Colonic mucosa (tissue), 4 donors: ENCODE measurements at regions not wholly inside any gene's neighbourhood (a gene's known extent, or its start where the extent isn't known, plus 50 kb on each side); places are given as distances from the start of the nearest gene placed in this dataset.

ENCODE experiments used
- DNase-seq: peaks from one replicate; pipeline ENCODE4 v3.0.0-alpha.2; 2020
- H3K27ac ChIP-seq: fragments of 200-600 bp; one replicate; pipeline ENCODE4 v1.8.0; 2021
- H3K27me3 ChIP-seq: fragments of 200-600 bp; one replicate; pipeline ENCODE4 v1.8.0; 2021
- H3K36me3 ChIP-seq: fragments of 200-600 bp; one replicate; pipeline ENCODE4 v1.8.0; 2021
- H3K4me1 ChIP-seq: fragments of 200-600 bp; one replicate; pipeline ENCODE4 v1.8.0; 2021; ENCODE audit warnings: mild to moderate bottlenecking
- H3K4me3 ChIP-seq: fragments of 200-600 bp; one replicate; pipeline ENCODE4 v1.8.0; 2021
- H3K9ac ChIP-seq, 2 donors: one replicate each; pipeline ENCODE4 v1.7.0; 2013; ENCODE audit warnings: control low read depth in 2 of 2, low read depth in 2 of 2, low read length in 2 of 2
- H3K9me3 ChIP-seq: fragments of 200-600 bp; one replicate; pipeline ENCODE4 v1.8.0; 2021
- CTCF ChIP-seq: fragments of 200-600 bp; IDR thresholded peaks from one replicate; pipeline ENCODE4 v1.8.0; 2022; ENCODE audit warnings: antibody characterized with exemption, mild to moderate bottlenecking
- intact Hi-C: fragments of 100-400 bp; cut with DNase I; formaldehyde crosslinking; loops from one replicate; pipeline ENCODE4 v1.14.1; 2022
- donor health status: healthy.
- donor health status: DM: no; HTN: no; CAD: no.
- donor health status: DM: no; HTN: no; CAD: no.

- Histone ChIP-seq H3K36me3 (no peaks in the 10 kb centered on the region), H3K27ac (no peak overlapping the region), H3K9me3 (no peaks in the 10 kb centered on the region), H3K9ac (no peak overlapping the region), H3K27me3 (no peaks in the 10 kb centered on the region), H3K4me1 (peaks cover 4% of the 10 kb centered on the region), H3K4me3 (no peak overlapping the region)
- DNase-seq: no peak
- TF ChIP-seq CTCF: no peak
- intact Hi-C loops: loop anchor here (5.0 to 10.0 kb wide), 2 partner anchors 142 to 180 kb away; no protein-coding TSS in a partner anchor
These were observed 150.1 kb upstream of the BMPER start for GRCh38 chr7:33754933-33755928.

- DNase-seq: no peak
- no peaks in the 10 kb centered on the region for H3K36me3 ChIP-seq
- no peak overlapping the region for H3K9ac ChIP-seq
- no peaks in the 10 kb centered on the region for H3K9me3 ChIP-seq
- no peak for TF ChIP-seq CTCF
- intact Hi-C loops: loop anchor here (5.0 to 10.0 kb wide), 2 partner anchors 140 to 178 kb away; no protein-coding TSS in a partner anchor
- H3K4me1 ChIP-seq: peaks cover 4% of the 10 kb centered on the region
- no peak overlapping the region for H3K4me3 ChIP-seq
- H3K27ac ChIP-seq: no peak overlapping the region
- H3K27me3 ChIP-seq: no peaks in the 10 kb centered on the region
These were observed 148.3 kb upstream of the BMPER start for GRCh38 chr7:33757050-33757449.

- DNase-seq: peak; percentile 42
- Histone ChIP-seq H3K27ac (no peak overlapping the region), H3K9ac (no peak overlapping the region), H3K4me3 (no peak overlapping the region), H3K27me3 (no peaks in the 10 kb centered on the region), H3K4me1 (peaks cover 4% of the 10 kb centered on the region), H3K9me3 (no peaks in the 10 kb centered on the region), H3K36me3 (no peaks in the 10 kb centered on the region)
- intact Hi-C loops: loop anchor here (5.0 to 10.0 kb wide), 2 partner anchors 140 to 177 kb away; no protein-coding TSS in a partner anchor
- no peak for TF ChIP-seq CTCF
These were observed 147.7 kb upstream of the BMPER start for GRCh38 chr7:33757563-33758165.

GRCh38 chr7:33760146-33760545, 145.2 kb upstream of the BMPER start:
- H3K4me1 ChIP-seq: no peaks in the 10 kb centered on the region
- no peaks in the 10 kb centered on the region for H3K27me3 ChIP-seq
- no peak for DNase-seq
- no peak for TF ChIP-seq CTCF
- no peak overlapping the region for H3K4me3 ChIP-seq
- intact Hi-C loops: loop anchor here (10.0 kb wide), 1 partner anchor 515 kb away; no protein-coding TSS in a partner anchor
- H3K27ac ChIP-seq: no peak overlapping the region
- no peaks in the 10 kb centered on the region for H3K36me3 ChIP-seq
- no peak overlapping the region for H3K9ac ChIP-seq
- no peaks in the 10 kb centered on the region for H3K9me3 ChIP-seq

DNA sequence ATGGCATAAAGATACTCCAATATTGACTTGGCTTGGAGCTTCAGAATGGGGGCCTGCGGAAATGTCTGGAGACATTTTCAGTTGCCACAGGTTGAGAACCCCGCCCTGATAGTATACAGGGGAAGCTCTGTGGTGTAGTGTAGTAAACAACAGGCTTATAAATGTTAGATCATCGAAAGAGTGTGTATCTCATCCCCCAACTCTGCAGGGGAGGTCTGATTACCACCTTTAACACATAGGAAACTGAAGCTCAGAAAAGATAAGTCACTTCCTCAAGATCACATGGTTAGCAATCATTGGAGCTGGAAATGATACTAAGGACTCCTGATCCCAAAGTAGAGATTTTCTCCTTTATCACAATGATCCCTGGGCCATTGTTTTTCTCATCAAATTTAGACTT, 144.5 kb upstream of the BMPER start:
- no peak overlapping the region for H3K4me3 ChIP-seq

More for the DNA sequence above, 144.5 kb upstream of the BMPER start:
- Histone ChIP-seq H3K27me3 (no peaks in the 10 kb centered on the region), H3K4me1 (no peaks in the 10 kb centered on the region), H3K9ac (no peak overlapping the region), H3K36me3 (no peaks in the 10 kb centered on the region), H3K9me3 (no peaks in the 10 kb centered on the region), H3K27ac (no peak overlapping the region)
- intact Hi-C loops: loop anchor here (10.0 kb wide), 1 partner anchor 516 kb away; no protein-coding TSS in a partner anchor
- TF ChIP-seq CTCF: no peak
- no peak for DNase-seq
